Activated CD4-positive, alpha-beta T cell treated with anti-CD3 and anti-CD28 coated beads, Interleukin-2, Interleukin-6, amounts not matched to agents 100 ng/mL and 50 ng/mL, durations not matched to agents 16 hours and 8 hours (primary cell): ENCODE measurements at regions not wholly inside any gene's neighbourhood (a gene's known extent, or its start where the extent isn't known, plus 50 kb on each side); places are given as distances from the start of the nearest gene placed in this dataset.

Source experiments
- DNase-seq: peaks from one replicate; pipeline ENCODE4 v3.0.0-alpha.2; 2020

- DNase-seq, result no peak
Measured at GRCh38 chr1:175823406-175823805, 80.0 kb upstream of the TNR start.

- DNase-seq, result no peak
Measured at GRCh38 chr1:175822580-175822979, 79.2 kb upstream of the TNR start.

GRCh38 chr1:175820456-175821025 is 77.1 kb upstream of the TNR start:
- DNase-seq, result no peak

- DNase-seq, result no peak
Measured at GRCh38 chr1:175818929-175819328, 75.5 kb upstream of the TNR start.

DNA sequence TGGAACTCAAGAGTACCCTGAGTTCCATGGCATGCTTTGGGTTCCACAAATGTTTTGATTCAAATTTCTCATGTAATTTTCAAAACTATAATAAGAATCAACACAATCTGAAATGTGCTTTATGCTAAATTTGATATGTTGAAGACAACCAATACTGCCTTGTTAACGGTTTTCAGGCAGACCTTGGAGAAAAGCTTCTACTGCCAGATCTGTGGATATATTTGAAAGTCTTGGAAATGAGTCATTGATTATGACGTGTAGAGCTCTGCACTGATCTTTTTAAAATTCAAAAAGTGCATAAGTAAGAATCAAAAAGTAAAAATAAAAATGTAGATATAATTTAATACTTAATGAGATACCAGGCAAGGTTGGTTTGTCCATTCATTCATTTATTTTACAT is 74.0 kb upstream of the TNR start:
- DNase-seq, result no peak

DNA sequence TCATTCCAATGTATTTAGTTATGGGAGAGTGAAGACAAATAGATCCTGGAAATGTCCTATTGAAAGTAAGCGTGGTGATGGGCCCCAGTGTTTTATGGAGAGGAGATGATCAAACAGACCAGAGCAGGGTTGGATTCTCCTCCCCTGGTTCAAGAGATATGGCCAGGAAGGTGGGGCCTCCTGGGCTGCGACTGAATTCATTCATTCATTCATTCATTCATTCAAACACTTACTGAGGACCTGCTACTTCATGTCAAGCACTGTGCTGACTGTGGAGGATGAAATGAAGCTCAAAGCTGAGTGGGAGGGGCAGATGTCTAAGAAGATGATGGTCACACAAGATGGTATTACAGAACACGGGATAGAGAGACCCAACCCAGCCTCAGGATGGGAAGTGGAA is 71.5 kb upstream of the TNR start:
- DNase-seq, result no peak

GRCh38 chr1:175812936-175813335 is 69.5 kb upstream of the TNR start:
- no peak for DNase-seq

GRCh38 chr1:175810305-175810704 is 66.9 kb upstream of the TNR start:
- DNase-seq, result no peak

DNA sequence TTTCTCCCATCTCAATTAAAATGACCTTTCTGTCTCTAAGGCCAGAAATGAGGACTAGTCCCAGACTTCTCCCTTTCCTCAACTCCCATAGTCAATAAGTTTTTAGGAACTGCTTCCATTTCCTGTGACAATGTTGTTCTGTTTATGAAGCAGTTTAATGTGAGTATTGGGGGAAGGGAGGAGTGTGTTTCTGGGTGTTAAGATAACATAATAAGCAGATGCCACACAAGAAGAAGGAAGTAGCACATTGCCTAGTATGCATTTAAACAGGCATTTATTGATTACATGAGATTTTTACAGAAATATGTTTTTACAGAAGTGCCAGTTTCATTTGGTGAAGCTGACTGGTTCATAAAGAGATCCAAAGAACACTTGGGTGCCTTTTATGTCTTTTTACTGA is 65.6 kb upstream of the TNR start:
- DNase-seq, result no peak

GRCh38 chr1:175808573-175808972 is 65.2 kb upstream of the TNR start:
- DNase-seq, result no peak

DNA sequence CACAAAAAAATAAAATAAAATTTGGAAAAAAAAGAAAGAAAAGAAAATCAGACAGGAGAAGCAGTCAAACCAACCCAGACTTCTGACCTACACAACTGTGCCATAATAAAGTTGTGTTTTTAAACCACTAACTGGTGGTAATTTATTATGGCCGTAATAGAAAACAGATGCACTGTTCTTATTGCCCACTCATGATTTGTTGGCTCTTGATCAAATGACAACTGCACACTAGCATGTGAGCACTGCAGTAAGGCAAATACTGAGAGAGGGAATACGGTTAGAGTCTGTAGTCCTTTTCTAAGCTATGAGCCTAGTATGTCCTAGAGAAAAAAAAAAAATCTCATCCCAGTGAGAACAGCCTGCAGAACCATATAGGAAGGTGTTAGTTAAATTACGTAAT is 61.2 kb upstream of the TNR start:
- no peak for DNase-seq

GRCh38 chr1:175803413-175803812 is 60.0 kb upstream of the TNR start:
- DNase-seq, result no peak

DNA sequence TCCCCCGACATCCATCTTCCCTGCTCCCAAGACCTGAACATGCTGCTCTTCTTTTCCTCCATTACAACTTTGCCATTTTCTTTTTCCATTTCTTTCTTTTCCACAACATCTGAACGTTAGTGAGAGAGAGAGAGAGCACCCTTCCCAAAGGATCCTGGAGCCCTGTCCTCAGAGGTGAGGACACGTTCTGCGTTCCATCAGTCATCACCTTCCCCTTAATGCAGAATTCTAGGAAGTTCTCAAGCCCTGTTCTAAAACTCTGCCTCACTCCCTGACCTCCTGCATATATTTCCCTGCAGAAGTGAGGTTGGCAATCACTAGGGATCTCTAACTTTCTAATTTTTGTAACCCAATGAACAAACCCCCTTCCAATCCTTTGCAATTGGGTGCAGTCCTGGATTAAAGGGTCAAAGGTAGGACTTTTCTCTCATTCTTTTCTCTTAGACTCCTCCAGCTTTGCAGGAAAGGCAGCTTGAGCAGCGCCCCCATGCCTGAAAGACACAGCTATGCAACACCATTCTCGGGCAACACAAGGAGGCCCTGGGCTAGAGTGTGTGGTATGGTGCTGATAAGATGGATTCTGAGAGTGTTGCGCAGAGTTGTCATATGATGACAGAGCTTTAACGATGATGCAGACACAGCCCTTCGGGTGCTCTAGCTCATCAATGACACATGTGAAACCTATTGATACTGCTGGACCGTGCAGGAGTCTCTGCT is 59.2 kb upstream of the TNR start:
- no peak for DNase-seq

- no peak for DNase-seq
Measured at GRCh38 chr1:175801979-175802378, 58.6 kb upstream of the TNR start.

DNA sequence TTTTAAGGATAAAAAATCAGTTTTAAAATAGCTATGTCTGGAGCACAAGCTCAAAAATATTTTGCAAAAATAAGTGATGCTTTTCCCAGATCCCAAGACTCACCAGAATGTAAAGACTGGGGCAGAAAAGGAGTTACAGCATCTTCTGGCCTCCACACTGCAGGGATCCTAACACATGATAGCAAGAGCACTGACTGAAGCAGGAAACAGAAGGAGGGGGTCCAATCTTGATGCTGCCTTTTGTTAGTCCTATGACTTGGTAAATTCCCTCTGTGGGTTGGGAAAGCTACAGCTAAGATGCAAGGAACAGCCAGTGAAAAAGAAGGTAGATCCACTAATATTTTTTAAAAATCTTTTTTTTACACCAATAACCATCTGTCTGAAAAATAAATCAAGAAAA is 54.2 kb upstream of the TNR start:
- DNase-seq, result no peak

DNA sequence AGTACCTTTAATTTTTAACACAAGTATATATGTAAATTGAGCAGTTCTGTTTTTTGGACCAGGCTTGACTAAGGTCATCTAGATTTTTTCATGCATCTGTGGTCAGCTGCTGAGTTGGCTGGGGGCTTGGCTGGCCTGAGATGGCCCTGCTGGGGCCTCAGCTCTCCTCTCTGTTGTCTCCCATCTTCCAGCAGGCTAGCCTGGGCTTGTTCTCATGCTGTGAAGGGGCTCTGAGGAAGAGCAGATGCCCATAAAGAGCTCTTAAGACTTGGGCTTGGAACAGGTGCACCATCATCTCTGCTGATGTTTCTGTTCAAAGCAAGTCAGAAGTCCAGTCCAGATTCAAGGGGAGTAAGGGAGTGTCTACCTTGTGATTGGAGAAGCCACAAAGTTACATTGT is 51.2 kb upstream of the TNR start:
- DNase-seq, result no peak

DNA sequence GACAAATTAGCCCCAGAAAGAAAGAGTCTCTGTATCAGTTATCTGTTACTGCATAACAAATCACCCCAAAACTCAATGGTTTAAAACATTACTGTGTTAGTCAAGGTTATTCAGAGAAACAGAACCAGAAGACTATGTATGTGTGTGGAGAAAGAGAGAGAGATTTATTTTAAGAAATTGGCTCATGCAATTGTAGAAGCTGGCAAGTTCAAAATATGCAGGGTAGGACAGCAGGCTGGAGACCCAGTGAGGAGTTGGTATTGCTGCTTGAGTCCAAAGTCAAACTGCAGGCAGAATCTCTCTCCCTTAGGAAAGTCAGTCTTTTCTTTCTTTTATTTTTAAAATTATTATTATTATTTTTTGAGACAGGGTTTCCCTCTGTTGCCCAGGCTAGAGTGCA is 50.2 kb upstream of the TNR start:
- DNase-seq, result no peak
